MM.1S (cell line): ENCODE measurements at regions not wholly inside any gene's neighbourhood (a gene's known extent, or its start where the extent isn't known, plus 50 kb on each side); places are given as distances from the start of the nearest gene placed in this dataset.

Source experiments
- EZH2 ChIP-seq: fragments of 300-600 bp; sonication (generic); optimal IDR thresholded peaks from 2 replicates; pipeline ENCODE3; 2017; ENCODE audit warnings: low read depth, mild to moderate bottlenecking, antibody characterized with exemption, low read length, mixed read lengths
- EZH2phosphoT487 ChIP-seq: fragments of 300-600 bp; sonication (generic); IDR thresholded peaks from 2 replicates; pipeline ENCODE4 v1.6.1; 2018; ENCODE audit warnings: antibody characterized with exemption, low read length
- TF ChIP-seq, protein P1 (sequence below): fragments of 300-600 bp; sonication (generic); IDR thresholded peaks from 2 replicates; pipeline ENCODE4 v1.5.1; 2016; ENCODE audit warnings: antibody characterized with exemption, low read length, mixed read lengths

DNA sequence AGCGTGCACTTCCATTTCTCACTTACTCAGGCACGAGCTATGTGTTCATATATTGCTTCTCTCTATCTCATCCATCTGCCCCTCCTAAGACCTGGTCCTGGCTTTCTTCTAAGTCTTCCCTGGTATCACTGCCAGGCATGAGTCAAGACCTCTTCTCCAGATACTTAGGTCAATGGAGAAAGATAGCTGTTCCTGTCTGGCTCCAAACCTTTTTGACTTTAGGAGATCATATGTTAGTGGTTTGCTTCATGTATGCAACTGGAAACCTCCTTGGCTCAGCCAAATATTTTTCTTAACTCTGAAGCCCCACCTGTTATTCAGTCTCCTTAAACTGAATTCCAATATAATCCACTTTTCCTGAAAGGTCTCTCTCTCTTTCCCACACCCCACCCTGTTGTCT is 211.6 kb upstream of the PTBP2 start:
- TF ChIP-seq, protein P1, sequence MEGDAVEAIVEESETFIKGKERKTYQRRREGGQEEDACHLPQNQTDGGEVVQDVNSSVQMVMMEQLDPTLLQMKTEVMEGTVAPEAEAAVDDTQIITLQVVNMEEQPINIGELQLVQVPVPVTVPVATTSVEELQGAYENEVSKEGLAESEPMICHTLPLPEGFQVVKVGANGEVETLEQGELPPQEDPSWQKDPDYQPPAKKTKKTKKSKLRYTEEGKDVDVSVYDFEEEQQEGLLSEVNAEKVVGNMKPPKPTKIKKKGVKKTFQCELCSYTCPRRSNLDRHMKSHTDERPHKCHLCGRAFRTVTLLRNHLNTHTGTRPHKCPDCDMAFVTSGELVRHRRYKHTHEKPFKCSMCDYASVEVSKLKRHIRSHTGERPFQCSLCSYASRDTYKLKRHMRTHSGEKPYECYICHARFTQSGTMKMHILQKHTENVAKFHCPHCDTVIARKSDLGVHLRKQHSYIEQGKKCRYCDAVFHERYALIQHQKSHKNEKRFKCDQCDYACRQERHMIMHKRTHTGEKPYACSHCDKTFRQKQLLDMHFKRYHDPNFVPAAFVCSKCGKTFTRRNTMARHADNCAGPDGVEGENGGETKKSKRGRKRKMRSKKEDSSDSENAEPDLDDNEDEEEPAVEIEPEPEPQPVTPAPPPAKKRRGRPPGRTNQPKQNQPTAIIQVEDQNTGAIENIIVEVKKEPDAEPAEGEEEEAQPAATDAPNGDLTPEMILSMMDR = no peak
- no peak for TF ChIP-seq EZH2
- TF ChIP-seq EZH2phosphoT487 = no peak
